GM21576 (cell line): ENCODE measurements at regions not wholly inside any gene's neighbourhood (a gene's known extent, or its start where the extent isn't known, plus 50 kb on each side); places are given as distances from the start of the nearest gene placed in this dataset.
"Not testable (repeated sequence)": the region's sequence is repeated elsewhere in the genome, so short reads cannot be mapped to it uniquely, and the experiment has no call there.

Experiments
- ATAC-seq: cut with Tn5 transposase; IDR thresholded peaks from one replicate; pipeline ENCODE4 v1.9.1; 2021; ENCODE audit warnings: mild to moderate bottlenecking, moderate library complexity; ENCODE audit not compliant: unreplicated experiment

DNA sequence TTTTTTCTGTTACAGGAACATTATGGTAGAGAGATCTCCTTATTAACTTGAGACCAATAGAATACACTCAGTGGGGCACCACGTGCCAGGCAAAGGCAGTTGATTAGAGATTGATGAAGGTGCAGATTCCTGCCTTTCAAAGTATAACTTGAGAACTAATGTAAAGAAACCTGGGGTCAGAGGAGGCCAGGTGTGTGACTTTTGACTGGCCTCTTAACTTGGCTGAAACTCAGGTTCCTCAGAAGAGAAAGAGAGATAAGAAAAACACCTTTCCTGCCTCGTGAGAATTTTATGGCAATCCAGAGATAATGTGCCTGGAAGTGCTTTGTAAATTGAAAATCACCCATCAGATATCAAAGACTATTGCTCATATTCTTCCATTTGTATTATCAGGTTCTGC, 110.7 kb upstream of the GZMB start:
- ATAC-seq: no peak

DNA sequence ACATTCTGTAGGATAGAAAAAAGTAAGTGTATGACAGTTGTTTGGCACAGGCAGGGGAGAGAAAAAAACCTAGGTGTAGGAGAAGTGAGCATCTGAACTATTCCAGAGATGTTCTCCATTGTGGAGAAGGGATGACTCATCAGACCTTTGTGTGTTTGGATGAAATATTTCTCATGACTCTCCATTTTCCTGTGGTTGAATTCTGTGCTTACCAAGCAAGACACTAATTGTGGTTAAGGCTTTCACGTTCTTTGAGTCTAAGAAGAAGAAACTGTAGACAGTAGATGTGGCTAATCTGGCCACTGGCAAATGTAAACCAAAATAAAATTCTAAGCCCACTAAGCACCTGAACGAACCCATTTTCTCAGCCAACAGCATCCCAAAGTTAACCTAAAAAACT, 107.9 kb upstream of the GZMB start:
- no peak for ATAC-seq

- ATAC-seq: no peak
These were observed 102.1 kb upstream of the GZMB start for GRCh38 chr14:24735984-24736630.

- no peak for ATAC-seq
These were observed 101.0 kb upstream of the GZMB start for GRCh38 chr14:24734917-24735500.

GRCh38 chr14:24726480-24726879, 92.5 kb upstream of the GZMB start:
- ATAC-seq: no peak

DNA sequence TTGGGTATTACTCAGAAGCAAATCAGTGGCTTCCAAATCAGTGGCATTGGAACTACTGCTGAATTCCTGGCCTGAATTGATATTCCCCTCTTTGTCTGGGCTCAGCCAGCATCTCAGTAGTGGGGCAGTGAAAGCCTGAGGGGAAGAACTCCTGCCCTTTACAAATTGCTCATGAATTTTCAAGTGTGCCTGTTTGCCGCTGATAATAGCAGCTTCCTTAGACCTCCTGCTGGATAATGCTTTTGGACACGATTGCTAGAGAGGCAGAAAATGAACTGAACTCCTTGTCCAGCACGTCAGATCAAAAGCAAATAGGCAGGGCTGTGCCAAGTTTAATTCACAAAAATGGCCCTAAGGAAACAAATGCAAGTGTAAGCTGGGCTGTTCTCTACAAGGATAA, 91.3 kb upstream of the GZMB start:
- ATAC-seq: no peak

GRCh38 chr14:24721775-24722174, 87.8 kb upstream of the GZMB start:
- ATAC-seq: no peak

GRCh38 chr14:24715239-24715638, 81.2 kb upstream of the GZMB start:
- no peak for ATAC-seq

- no peak for ATAC-seq
These were observed 79.4 kb upstream of the GZMB start for GRCh38 chr14:24713404-24713803.

DNA sequence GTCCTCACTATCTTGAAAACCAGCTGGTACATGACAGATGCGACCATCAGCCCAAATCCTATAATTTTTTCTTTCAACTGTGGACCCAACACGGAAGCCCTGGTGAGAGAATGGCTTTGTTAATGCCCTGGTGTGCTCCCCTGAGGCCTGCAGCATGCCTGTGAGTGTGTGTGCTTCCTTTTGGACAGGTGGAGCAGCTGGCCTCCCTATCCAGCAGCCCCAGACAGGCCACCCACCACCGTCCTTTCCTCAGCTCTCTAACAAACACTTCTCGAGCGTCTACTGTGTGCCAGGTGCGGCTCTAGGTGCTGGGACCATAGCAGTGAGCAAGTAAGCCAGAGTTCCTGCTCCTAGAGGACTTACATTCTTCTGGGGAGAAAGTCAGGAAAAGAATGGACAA, 78.9 kb upstream of the GZMB start:
- ATAC-seq: no peak

DNA sequence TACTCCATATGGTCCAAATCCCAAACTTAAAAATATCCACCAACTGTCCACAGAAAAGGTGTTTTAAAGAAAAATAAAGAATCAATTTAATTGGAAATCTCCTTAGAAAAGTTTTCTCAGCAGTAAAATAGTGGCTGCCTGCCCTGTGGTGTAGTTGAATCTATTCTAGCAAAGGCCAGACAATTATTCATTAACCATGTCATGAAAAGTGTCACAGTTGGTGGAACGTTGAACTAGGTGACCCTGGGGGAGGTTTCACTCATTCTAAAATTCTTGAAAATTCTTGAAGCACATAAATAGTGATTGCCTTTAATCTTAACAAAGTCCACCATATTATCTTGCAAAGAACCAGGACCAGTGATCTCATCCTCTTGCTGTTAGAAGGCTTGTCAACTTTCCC, 78.4 kb upstream of the GZMB start:
- no peak for ATAC-seq

GRCh38 chr14:24710403-24711112, 76.6 kb upstream of the GZMB start:
- ATAC-seq: no peak

DNA sequence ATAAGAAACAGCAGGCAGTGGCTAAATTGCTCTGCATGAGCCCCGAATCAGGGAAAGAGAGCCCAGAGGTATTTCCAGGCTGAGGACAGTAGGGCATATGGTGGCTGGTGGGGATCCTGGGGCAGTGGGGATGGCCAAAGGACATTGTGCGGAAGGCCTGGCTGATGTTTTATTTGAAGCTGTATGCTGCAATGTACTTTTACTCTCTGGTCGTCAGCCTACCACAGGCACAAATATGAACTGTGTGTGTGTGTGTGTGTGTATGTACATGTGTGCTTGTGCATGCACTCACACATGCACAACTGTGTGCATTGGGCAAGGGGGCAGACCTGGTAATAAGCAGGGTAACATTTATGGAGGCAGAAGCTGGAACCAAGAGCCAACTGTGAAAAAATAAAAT, 74.7 kb upstream of the GZMB start:
- ATAC-seq: no peak

DNA sequence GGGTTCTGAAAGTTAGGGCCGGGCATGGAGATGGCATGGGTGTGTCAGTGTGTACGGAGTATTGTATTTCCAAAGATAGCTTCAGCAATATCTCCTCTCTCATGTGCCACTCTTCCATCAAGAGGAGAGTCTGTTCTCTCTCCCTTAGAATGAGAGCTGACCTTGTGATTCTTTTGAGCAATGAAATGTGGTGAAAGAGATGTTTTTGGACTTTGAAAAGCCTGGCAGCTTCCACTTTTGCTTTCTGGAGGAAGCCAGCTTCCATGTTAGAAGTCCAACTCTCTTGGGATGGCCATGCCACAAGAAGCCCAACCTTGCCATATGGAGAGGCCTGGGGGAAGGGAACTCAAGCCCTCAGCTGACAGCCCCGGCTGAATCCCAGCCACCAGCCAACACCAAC, 72.4 kb upstream of the GZMB start:
- no peak for ATAC-seq

DNA sequence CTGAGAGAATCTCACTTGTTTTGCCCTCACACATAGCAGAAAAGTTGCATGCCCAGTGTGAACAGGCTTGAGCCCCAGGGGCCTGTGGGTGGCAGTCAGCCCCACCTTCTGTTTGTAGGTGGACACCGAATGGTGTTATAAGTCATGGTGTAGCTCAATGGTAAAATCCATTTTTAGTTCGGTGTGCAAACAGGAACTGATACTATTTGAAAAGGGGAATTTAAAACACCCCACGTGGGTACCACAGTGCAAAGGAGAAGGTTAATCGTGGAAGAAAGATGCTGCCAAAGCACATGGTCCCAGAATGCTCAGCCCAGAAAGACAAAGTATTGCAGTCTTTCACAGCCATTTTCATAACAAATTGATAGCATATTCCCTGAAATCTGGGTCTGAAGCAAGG, 71.8 kb upstream of the GZMB start:
- ATAC-seq: peak; percentile 88

GRCh38 chr14:24701062-24701461, 67.1 kb upstream of the GZMB start:
- no peak for ATAC-seq

- ATAC-seq: no peak
These were observed 66.5 kb upstream of the GZMB start for GRCh38 chr14:24700511-24700910.

GRCh38 chr14:24699052-24699451, 65.1 kb upstream of the GZMB start:
- peak; percentile 50 for ATAC-seq

- ATAC-seq: not testable (repeated sequence)
These were observed 62.4 kb upstream of the GZMB start for GRCh38 chr14:24696280-24696920.

- peak; percentile 46 for ATAC-seq
These were observed 61.6 kb upstream of the GZMB start for GRCh38 chr14:24695265-24696241.

GRCh38 chr14:24694680-24695079, 60.7 kb upstream of the GZMB start:
- no peak for ATAC-seq
